Fibroblast of pulmonary artery (primary cell): ENCODE measurements at regions not wholly inside any gene's neighbourhood (a gene's known extent, or its start where the extent isn't known, plus 50 kb on each side); places are given as distances from the start of the nearest gene placed in this dataset.

Experiments used
- DNase-seq: peaks from one replicate; pipeline ENCODE4 v3.0.0-alpha.2; 2010; ENCODE audit warnings: low read depth
- H3K4me3 ChIP-seq: replicated peaks from 2 replicates; pipeline ENCODE4 v1.5.1; 2011; ENCODE audit warnings: low read depth, mild to moderate bottlenecking, control low read depth, low read length, moderate library complexity
- CTCF ChIP-seq: IDR thresholded peaks from 2 replicates; pipeline ENCODE4 v1.5.1; 2011; ENCODE audit warnings: mild to moderate bottlenecking, control low read depth, low read length, inconsistent platforms; ENCODE audit errors: missing control alignments

DNA sequence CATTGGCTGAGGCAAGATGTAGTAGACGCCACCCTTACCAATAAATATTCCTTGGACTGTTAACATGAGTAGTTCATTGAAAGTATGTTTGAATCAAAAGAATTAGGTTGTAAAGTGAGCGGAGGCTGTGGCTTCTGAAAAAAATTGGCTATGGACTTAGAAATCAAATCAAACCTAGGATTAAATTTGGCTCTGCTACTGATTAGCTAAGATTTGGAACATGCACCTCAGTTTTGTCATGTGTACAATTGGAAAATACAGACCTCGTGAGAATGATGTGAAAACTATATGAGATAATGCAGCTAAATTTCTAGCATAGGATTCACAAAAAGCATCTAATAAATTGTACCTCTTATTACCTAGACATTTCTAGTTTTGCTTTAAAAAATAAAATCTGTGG lies 85.3 kb upstream of the USP25 start:
- no peak for TF ChIP-seq CTCF
- DNase-seq = no peak
- no peak overlapping the region for H3K4me3 ChIP-seq

GRCh38 chr21:15645830-15646229 lies 84.0 kb upstream of the USP25 start:
- no peak for TF ChIP-seq CTCF
- DNase-seq = no peak
- H3K4me3 ChIP-seq = no peak overlapping the region

DNA sequence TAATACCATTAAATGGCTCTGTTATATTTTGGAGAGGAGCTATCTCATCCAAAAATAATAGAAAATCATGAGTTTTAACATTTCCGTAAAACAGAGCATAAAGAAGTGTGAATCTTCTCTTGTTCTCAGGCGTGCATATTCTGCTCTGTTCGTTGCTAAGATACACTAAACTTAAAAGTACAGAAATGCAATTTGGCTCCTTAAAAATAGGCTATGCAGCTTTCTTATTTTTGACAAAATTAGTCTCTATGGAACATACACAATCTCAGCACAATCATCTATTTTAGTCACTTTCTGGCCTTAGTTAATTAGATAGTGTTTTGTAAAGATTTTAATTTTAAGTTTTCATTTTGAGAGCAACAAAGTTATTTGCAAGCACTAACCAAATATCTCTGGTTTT lies 79.0 kb upstream of the USP25 start:
- DNase-seq = no peak
- no peak for TF ChIP-seq CTCF
- H3K4me3 ChIP-seq = no peak overlapping the region

- no peak overlapping the region for H3K4me3 ChIP-seq
- peak; percentile 6 for DNase-seq
- no peak for TF ChIP-seq CTCF
Observed at GRCh38 chr21:15651172-15651571, 78.6 kb upstream of the USP25 start.

GRCh38 chr21:15653710-15654109 lies 76.1 kb upstream of the USP25 start:
- no peak for TF ChIP-seq CTCF
- no peak for DNase-seq
- H3K4me3 ChIP-seq = no peak overlapping the region

- no peak for TF ChIP-seq CTCF
- H3K4me3 ChIP-seq = no peak overlapping the region
- DNase-seq = no peak
Observed at GRCh38 chr21:15654171-15654570, 75.6 kb upstream of the USP25 start.

- no peak for DNase-seq
- no peak overlapping the region for H3K4me3 ChIP-seq
- TF ChIP-seq CTCF = no peak
Observed at GRCh38 chr21:15659753-15660422, 69.9 kb upstream of the USP25 start.
